Breast epithelium (tissue), 4 donors: ENCODE measurements at regions not wholly inside any gene's neighbourhood (a gene's known extent, or its start where the extent isn't known, plus 50 kb on each side); places are given as distances from the start of the nearest gene placed in this dataset.

Experiments used
- DNase-seq, 2 donors: peaks; one replicate each; pipeline ENCODE4 v3.0.0-alpha.2; 2019; ENCODE audit warnings: low spot score in 2 of 2
- H3K27ac ChIP-seq, 2 donors: fragments of 200-600 bp; sonication (generic) in 1 of 2; one replicate each; pipeline ENCODE4 v1.5.1; 2016 to 2019; ENCODE audit warnings: mild to moderate bottlenecking in 1 of 2
- H3K27me3 ChIP-seq, 2 donors: fragments of 200-600 bp; sonication (generic) in 1 of 2; one replicate each; pipeline versions ENCODE4 v1.5.1 to v1.6.0; 2017 to 2019; ENCODE audit warnings: control low read depth in 1 of 2, mild to moderate bottlenecking in 1 of 2
- H3K36me3 ChIP-seq: fragments of 200-600 bp; one replicate; pipeline ENCODE4 v1.5.1; 2019
- H3K4me1 ChIP-seq, 2 donors: fragments of 200-600 bp; sonication (generic); one replicate each; pipeline ENCODE4 v1.5.1; 2016 to 2019; ENCODE audit warnings: control low read depth in 1 of 2
- H3K4me3 ChIP-seq, 3 donors: fragments of 200-600 bp; sonication (generic); 1 replicate in 2 of 3; 2 replicates in 1 of 3; pipeline ENCODE4 v1.5.1; 2016 to 2019; ENCODE audit warnings: mild to moderate bottlenecking in 3 of 3, moderate library complexity in 2 of 3
- H3K9me3 ChIP-seq, 2 donors: fragments of 200-600 bp; sonication (generic) in 1 of 2; one replicate each; pipeline ENCODE4 v1.5.1; 2016 to 2019; ENCODE audit warnings: control low read depth in 1 of 2
- POLR2A ChIP-seq: fragments of 450-650 bp; IDR thresholded peaks from one replicate; pipeline ENCODE4 v1.6.1; 2016; ENCODE audit warnings: antibody characterized with exemption, mild to moderate bottlenecking, moderate library complexity
- POLR2AphosphoS5 ChIP-seq, 3 donors: sonication (generic); formaldehyde crosslinking; IDR thresholded peaks; one replicate each; pipeline ENCODE4 v1.6.1; 2017; ENCODE audit warnings: antibody characterized with exemption in 3 of 3
- intact Hi-C: fragments of 100-400 bp; cut with DNase I; formaldehyde crosslinking; loops from one replicate; pipeline ENCODE4 v1.15.1; 2023; ENCODE audit warnings: low total_unique reads
- TF ChIP-seq, protein P1 (sequence below), 3 donors: fragments of 450-650 bp; IDR thresholded peaks; one replicate each; pipeline ENCODE4 v1.5.1; 2016 to 2017; ENCODE audit warnings: antibody characterized with exemption in 3 of 3, mild to moderate bottlenecking in 3 of 3, moderate library complexity in 3 of 3

DNA sequence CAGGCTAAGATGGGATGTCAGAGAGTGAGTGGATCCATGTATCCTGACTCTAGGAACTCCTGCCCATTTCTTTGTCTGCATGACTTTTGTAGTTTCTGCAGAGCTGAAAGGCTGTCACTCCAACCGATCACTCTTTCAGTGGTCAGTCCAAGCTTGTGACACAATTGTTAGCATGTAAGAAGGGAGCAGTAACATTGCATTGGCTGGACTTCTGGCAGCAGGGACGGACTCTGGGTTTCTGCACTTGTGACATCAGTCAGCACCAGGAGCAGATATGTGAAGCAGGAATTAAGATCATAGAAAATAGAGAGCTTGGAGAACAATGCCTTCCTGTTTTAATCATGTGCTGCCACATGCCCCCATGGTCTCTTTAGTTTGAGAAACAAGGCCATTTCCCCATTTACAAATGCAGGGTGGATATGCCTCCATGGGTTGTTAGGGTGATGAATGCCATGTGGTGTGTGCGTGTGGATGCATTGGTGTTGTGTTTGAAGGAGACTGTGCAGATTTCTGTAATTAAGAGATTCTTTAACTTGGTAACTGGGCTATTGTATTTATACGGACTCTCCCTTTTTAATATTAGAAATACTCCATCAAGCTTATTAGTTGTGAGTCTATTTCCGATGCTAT, 214.3 kb upstream of the EPHA4 start:
- H3K27ac ChIP-seq, result no peak overlapping the region
- H3K4me3 ChIP-seq, result no peak overlapping the region
- no peaks in the 10 kb centered on the region for H3K9me3 ChIP-seq
- intact Hi-C loops, result no loop called here
- no peak for TF ChIP-seq POLR2A
- no peak for TF ChIP-seq POLR2AphosphoS5 (IDR thresholded peaks at IDR 0.05)
- TF ChIP-seq, protein P1, sequence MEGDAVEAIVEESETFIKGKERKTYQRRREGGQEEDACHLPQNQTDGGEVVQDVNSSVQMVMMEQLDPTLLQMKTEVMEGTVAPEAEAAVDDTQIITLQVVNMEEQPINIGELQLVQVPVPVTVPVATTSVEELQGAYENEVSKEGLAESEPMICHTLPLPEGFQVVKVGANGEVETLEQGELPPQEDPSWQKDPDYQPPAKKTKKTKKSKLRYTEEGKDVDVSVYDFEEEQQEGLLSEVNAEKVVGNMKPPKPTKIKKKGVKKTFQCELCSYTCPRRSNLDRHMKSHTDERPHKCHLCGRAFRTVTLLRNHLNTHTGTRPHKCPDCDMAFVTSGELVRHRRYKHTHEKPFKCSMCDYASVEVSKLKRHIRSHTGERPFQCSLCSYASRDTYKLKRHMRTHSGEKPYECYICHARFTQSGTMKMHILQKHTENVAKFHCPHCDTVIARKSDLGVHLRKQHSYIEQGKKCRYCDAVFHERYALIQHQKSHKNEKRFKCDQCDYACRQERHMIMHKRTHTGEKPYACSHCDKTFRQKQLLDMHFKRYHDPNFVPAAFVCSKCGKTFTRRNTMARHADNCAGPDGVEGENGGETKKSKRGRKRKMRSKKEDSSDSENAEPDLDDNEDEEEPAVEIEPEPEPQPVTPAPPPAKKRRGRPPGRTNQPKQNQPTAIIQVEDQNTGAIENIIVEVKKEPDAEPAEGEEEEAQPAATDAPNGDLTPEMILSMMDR (IDR thresholded peaks at IDR 0.05), result no peak
- DNase-seq, result no peak
- no peaks in the 10 kb centered on the region for H3K4me1 ChIP-seq
- no peaks in the 10 kb centered on the region for H3K27me3 ChIP-seq
- H3K36me3 ChIP-seq, result no peaks in the 10 kb centered on the region

DNA sequence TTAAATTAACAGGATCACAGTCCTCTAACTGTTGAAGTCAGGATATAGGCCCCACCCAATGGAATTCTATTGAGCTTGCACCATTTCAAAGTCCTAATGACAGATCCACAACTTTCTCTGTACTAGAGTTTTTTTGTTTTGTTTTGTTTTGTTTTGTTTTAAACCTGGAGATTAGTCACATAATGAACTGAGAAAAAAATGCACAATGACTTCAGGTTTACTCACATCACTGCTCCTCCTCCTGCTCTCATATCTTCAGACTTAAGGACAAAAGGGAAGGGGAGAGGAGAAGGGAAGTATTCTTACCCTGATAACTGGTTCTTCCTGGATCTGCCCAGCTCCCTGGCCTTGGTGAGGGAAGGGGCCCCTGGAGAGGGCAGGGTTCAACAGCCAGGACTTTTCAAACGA, 208.2 kb upstream of the EPHA4 start:
- TF ChIP-seq, protein P1 (IDR thresholded peaks at IDR 0.05), result no peak
- TF ChIP-seq POLR2A (no peak), POLR2AphosphoS5 (IDR thresholded peaks at IDR 0.05) (no peak)
- Histone ChIP-seq H3K9me3 (no peaks in the 10 kb centered on the region), H3K27me3 (no peaks in the 10 kb centered on the region), H3K4me1 (no peaks in the 10 kb centered on the region), H3K4me3 (no peak overlapping the region), H3K27ac (no peak overlapping the region), H3K36me3 (no peaks in the 10 kb centered on the region)
- intact Hi-C loops, result no loop called here
- DNase-seq, result no peak

DNA sequence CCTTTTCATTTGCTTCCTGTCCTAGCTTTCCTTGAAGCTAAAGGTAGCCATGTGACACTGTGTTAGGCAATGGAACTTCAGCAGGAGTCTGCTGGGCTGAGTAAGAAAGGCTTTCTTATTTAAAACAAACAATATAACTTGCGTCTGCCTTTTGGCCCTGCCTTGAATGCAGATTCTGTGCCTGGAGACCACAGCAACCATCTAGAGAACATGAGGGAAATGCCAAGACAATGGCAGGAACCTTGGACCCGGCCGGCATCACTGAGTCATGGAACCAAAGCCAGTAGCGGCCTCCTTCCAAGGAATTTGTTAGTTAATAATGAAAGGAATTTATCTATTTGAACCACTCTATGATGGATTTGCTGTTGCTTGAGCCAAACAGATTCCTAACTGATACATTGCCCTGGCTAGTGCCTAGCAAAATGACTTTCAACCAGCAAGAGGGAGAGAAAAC, 207.5 kb upstream of the EPHA4 start:
- intact Hi-C loops, result no loop called here
- Histone ChIP-seq H3K9me3 (no peaks in the 10 kb centered on the region), H3K4me3 (no peak overlapping the region), H3K4me1 (no peaks in the 10 kb centered on the region), H3K27ac (no peak overlapping the region), H3K27me3 (no peaks in the 10 kb centered on the region), H3K36me3 (no peaks in the 10 kb centered on the region)
- TF ChIP-seq POLR2AphosphoS5 (IDR thresholded peaks at IDR 0.05), result peak in 1 of 3 donors; percentile 16
- TF ChIP-seq, protein P1 (IDR thresholded peaks at IDR 0.05), result no peak
- TF ChIP-seq POLR2A, result no peak
- DNase-seq, result no peak

DNA sequence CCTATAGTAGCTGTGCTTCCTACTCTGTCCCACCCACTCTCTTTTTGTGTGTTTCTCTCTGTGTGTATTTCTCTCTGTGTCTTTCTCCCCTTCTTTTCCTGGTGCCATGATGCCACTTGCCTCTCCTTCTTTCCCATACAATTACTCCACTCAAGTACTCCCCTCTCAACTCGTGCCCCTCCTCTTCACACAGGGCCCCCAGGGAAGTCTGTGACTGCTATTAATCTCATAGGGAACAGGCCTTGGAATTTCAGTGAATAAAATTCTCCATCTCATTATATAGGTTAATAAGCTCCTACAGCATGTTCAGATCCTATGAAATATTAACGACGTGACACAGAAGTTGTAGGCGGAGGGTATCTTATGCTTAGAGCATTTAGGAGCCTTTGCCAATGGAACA, 205.9 kb upstream of the EPHA4 start:
- H3K36me3 ChIP-seq, result no peaks in the 10 kb centered on the region
- H3K4me3 ChIP-seq, result no peak overlapping the region
- H3K27me3 ChIP-seq, result no peaks in the 10 kb centered on the region
- no peak for TF ChIP-seq POLR2AphosphoS5 (IDR thresholded peaks at IDR 0.05)
- no peak for TF ChIP-seq POLR2A
- TF ChIP-seq, protein P1 (IDR thresholded peaks at IDR 0.05), result no peak
- H3K9me3 ChIP-seq, result no peaks in the 10 kb centered on the region
- no peak overlapping the region for H3K27ac ChIP-seq
- DNase-seq, result no peak
- intact Hi-C loops, result no loop called here
- H3K4me1 ChIP-seq, result no peaks in the 10 kb centered on the region

DNA sequence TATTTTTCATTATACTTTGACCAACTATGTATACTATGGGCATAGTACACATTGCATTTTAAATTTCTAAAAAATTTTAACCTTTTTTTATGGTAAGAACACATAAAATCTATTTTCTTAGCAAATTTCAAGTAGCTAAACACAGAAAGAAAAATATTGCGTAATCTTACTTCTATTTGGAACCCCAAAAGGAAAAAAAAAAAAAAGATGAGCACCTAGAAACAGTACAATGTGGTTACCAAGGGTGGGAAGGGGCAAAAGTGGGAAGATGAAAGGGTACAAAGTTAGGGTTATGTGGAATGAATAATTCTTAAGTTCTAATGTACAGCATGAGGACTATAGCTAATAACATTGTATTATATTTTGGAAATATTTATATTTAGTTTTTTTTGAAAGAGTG, 205.0 kb upstream of the EPHA4 start:
- intact Hi-C loops, result no loop called here
- no peaks in the 10 kb centered on the region for H3K36me3 ChIP-seq
- no peak overlapping the region for H3K27ac ChIP-seq
- no peak for DNase-seq
- no peaks in the 10 kb centered on the region for H3K27me3 ChIP-seq
- H3K4me3 ChIP-seq, result no peak overlapping the region
- no peaks in the 10 kb centered on the region for H3K4me1 ChIP-seq
- TF ChIP-seq POLR2AphosphoS5 (IDR thresholded peaks at IDR 0.05) (no peak), POLR2A (no peak)
- TF ChIP-seq, protein P1 (IDR thresholded peaks at IDR 0.05), result no peak
- H3K9me3 ChIP-seq, result no peaks in the 10 kb centered on the region
